ENCODE measurements at regions not wholly inside any gene's neighbourhood (a gene's known extent, or its start where the extent isn't known, plus 50 kb on each side); places are given as distances from the start of the nearest gene placed in this dataset.

GRCh38 chr2:12310399-12310798 lies 406.3 kb upstream of the TRIB2 start:
- DNase-seq (ENCODE audit: low read depth in 2 of 2): no peak

DNA sequence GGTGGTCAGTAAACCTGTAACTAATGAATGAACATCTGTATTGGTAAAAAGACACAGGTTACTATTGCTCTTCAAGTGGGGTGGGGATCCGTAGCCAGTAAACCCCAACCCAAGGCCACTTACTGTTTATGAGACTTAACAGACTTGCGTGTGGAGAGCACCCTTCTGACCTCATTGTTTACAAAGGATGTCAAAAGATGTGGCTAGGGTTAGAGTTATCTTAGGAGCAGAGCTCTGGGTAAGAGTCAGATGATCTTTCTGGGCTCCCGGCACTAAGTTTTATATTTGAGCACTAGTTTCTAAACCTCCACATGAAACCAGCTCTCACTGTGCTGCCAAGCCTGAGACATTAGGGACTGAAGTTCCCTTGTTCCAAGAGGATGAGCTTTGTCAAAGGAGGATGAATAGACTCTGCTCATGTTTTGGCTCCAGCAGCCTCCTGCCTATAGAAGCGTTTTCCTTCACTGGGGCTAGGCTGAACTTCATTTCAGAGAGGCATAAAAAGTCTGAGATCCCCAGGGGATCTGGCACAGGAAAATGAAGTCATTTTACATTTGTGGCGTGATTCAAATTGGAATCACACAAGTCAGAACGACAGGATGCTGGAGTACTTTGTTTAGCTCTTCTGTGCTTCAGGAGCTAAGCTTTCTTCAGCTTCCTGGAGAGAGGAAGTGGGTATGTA lies 403.1 kb upstream of the TRIB2 start:
- DNase-seq (ENCODE audit: low read depth in 2 of 2): no peak

DNA sequence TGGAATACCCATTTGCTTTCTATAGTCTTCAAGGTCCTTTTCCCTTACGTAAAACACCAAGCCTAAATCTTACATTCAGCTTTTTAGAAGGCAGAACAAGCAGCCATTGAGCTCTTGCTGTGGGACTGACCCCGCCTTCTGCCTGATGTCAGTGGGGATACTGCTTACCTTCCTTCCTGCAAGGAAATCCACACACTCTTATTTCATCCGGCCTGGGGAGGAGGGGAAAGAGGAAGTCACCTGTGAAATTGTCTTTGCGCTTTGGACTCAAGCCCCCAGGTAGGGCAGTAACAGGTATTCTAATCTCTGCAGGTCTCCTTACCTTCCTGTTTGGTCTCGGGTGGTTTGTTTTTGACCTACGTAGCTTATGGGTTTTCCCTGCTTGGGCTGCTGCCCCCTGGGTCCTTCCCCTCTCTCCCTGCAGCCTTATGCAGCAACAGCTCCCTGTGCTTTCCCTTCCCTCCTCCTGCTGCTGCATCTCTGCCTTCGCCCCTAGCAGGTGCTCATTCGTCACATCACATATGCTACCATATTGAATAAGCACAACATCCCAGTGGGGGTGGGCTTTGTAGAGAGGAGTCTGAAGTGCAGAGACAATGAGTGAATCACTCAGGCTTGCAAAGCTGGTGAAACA lies 402.5 kb upstream of the TRIB2 start:
- no peak for DNase-seq (ENCODE audit: low read depth in 2 of 2)

GRCh38 chr2:12315224-12315623 lies 401.5 kb upstream of the TRIB2 start:
- no peak for DNase-seq (ENCODE audit: low read depth in 2 of 2)

GRCh38 chr2:12316476-12316875 lies 400.3 kb upstream of the TRIB2 start:
- DNase-seq (ENCODE audit: low read depth in 2 of 2): no peak

DNA sequence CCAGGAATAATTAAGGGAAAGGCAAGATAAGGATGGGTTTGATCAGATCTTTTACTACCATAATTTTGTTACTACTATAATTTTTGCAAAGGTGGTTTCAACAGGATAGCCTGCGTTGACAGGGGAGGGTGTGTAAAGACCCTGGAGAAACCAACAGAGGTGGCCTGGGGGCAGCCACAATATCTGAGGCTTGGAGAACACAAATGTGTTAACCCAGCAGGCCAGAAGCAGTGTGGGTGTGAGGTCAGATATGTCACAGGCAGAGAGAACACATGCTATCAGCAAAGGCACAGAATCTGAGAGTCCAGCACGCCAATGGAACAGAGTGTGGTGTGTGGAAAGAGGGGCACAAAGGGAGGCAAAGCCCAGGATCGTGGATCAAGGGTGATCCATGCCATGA lies 399.4 kb upstream of the TRIB2 start:
- no peak for DNase-seq (ENCODE audit: low read depth in 2 of 2)

GRCh38 chr2:12317814-12318426 lies 398.8 kb upstream of the TRIB2 start:
- peak in 1 of 2 donors; percentile 25 for DNase-seq (ENCODE audit: low read depth in 2 of 2)

GRCh38 chr2:12318427-12319057 lies 398.2 kb upstream of the TRIB2 start:
- DNase-seq (ENCODE audit: low read depth in 2 of 2): no peak

DNA sequence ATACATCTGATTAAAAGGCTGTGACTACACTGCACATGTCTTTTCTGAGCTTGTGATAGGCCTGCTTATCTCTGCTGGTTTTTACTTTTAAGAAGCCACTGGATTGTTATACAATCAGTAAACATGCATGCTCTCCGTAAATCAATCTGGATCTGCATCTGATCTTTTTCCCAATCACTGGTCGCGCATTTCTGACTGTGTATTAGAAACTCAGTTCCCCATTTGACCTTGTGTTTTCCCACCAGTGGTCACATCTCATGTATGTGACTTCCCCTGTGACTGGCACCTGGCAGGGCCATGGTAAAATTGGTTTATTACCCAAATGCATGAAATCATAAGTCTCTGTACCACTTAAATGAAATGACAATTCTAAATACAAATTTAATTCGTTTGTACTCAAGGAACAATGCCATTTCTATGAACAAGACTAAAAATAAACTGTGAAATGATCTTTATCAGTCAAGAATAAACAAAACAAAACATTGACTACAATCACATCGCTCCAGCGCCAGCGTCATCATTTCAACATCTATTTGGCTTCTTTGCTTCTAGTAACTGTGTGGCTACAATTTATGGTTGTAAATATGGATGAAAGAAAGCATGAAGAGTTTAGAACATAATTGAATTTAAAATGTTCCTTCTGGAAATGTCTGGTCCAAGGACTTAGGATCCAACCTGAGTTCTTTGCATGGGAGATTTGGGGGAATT lies 396.6 kb upstream of the TRIB2 start:
- DNase-seq (ENCODE audit: low read depth in 2 of 2): no peak

DNA sequence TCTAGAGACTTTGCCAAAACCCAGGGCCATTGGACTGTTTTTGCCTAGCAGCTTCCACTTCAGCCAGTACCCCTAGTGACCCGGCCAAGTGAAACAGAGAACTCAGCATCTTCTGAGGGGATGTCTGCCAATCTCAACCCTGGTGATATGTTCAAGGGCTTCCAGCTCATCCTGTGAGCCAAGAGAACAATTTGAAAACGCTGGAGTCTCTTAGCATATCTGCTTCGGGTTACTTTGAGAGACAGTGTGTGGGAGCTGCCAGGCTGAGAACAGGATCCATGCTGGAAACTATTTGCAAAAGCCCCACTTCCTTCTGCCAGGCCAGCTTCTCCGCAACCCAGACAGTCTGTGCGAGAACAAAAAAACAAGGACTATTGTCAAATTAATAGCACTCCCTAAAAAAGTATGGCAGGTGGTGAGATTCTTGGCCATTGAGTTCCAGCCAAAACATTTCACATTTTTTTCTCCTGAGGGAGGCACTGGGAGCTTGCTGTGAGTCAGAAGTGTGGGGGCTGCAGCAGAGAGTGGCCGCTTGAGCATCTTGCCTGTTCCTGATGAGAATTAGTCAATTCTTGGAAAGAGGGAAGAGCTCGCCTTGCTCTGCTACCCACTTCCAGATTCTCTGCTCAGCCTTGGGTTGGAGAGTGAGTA lies 395.6 kb upstream of the TRIB2 start:
- no peak for DNase-seq (ENCODE audit: low read depth in 2 of 2)

DNA sequence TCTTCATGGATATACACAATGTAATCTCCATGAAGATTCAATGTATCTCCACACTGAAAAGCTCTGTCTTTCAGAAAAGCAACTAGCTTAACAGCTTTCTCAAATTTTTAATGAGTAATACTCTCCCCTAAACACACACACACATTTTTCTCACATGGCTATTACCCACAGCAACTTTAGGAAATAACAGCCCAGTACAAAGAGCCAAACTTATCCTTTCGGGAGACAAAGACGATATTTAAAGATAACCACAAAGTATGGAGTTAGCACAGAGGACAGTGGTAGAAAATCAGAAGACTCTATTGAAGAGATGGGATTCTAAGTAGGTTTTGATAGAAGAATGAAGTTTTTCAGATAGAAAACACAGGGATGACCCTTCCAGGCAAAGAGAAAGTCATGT lies 394.9 kb upstream of the TRIB2 start:
- DNase-seq (ENCODE audit: low read depth in 2 of 2): no peak

DNA sequence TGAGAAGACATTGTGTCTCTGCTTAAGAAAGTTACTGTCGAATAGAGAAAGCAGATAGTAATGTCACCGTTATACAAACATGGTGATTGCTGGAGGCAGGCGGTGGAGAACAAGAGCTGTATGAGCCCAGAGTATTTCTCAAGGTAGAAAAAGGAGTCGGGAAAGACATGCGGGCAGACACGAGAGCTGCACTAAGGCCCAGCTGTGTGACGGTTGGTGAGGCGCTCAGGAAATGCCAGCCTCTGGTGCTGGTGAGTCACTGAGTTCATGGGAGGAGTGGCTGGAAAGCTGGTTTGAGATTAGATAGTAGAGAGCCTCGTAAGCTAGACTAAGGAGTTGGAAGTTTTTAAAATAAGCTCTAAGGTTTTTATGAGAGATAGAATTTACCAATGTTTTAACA lies 390.9 kb upstream of the TRIB2 start:
- DNase-seq (ENCODE audit: low read depth in 2 of 2): peak in 1 of 2 donors; percentile 67

DNA sequence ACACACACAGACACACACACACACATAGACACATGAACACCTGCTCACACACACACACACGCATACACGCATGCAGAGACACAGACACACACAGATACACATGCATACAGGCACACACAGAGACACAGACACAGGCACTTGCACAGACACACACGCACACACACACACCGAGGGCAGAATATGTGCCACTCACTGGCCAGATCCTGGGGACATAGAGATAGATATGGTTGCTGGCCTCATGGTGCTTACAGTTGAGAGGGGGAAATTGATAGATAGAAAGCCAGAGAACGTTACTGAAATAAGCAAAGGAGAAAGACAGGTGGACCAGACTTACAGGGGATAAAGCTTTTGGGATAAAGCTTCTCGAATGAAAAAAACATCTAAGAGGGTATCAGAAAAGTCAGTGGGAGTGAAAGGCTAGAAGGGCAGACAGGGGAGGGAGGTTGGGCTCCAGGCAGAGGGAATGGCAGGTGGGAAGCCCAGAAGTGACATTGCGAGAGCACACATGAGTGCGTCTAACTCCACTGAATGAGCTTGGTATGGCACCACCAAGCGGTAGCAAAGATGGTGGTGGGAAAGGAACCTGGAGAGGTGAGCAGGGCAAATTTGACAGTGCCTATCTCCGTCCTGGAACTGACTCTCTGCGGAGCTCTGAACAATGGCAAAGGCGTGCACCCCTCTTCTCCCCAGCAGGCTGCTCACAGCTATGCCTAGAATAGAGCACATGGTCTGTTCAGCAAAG lies 390.1 kb upstream of the TRIB2 start:
- DNase-seq (ENCODE audit: low read depth in 2 of 2): no peak

- DNase-seq (ENCODE audit: low read depth in 2 of 2): no peak
Observed at GRCh38 chr2:12330916-12331315, 385.8 kb upstream of the TRIB2 start.

- no peak for DNase-seq (ENCODE audit: low read depth in 2 of 2)
Observed at GRCh38 chr2:12331698-12332097, 385.0 kb upstream of the TRIB2 start.

- no peak for DNase-seq (ENCODE audit: low read depth in 2 of 2)
Observed at GRCh38 chr2:12333293-12333692, 383.4 kb upstream of the TRIB2 start.

GRCh38 chr2:12334412-12334966 lies 382.2 kb upstream of the TRIB2 start:
- DNase-seq (ENCODE audit: low read depth in 2 of 2): no peak

DNA sequence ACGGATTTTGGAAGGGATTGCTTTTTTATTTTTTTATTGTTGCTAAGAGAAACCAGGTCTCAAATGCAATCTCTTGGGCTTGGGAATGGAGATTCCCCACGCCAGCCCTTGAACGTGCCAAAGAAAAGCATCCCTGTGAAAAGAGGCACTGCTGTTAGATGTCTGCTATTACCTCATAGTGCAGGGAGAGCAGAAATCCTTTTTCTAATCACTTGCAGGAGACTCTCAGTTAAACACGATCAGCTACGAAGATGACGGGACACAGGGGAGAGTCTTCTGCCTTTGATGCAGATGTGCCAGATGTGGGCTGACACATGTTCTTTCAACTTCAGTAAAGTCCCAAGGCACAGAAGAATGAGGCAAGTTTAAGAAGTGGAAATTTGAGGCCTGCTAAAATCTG lies 381.6 kb upstream of the TRIB2 start:
- no peak for DNase-seq (ENCODE audit: low read depth in 2 of 2)

GRCh38 chr2:12335995-12336394 lies 380.7 kb upstream of the TRIB2 start:
- DNase-seq (ENCODE audit: low read depth in 2 of 2): no peak

DNA sequence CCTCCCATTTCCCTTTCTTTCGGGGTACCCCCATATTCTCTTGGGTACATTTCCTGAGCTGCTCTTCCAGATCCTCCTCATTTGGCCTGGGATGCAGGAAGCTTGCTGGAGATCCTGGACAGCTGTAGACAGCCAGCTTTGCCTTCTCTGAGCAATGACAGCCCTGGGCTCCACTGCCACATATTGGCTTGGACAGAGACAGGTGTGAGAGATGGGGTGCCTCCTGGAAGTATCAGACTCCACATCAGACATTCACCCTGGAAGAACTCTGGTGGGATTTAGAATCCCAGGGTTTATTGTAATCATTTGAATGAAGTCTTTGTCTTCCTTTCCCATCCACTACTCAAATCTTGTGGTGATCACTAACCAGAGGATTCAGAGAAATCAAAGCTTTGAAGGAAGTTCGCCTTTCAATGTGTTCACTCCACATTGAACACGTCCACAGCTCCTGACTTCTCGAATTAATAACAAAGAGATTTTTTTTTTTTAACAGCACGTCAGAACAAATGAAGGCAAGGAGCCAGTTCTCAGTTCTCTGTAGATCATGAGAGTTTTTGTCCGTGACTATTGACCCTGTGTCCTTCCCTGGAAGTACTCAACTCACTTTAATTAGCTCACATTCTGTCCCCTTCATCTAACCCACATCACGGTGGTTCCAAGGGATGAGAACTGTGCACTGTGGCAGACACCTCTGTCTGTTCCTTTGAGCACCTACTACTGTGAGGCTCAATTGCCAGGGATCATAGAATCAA lies 377.6 kb upstream of the TRIB2 start:
- DNase-seq (ENCODE audit: low read depth in 2 of 2): no peak

Data from dermis microvascular lymphatic vessel endothelial cell (primary cell).